22Rv1 (cell line): ENCODE measurements at regions not wholly inside any gene's neighbourhood (a gene's known extent, or its start where the extent isn't known, plus 50 kb on each side); places are given as distances from the start of the nearest gene placed in this dataset.

Experiments
- H3K27ac ChIP-seq: fragments of 450-650 bp; 2 replicates; pipeline ENCODE4 v1.5.1; 2017
- CTCF ChIP-seq: fragments of 450-650 bp; IDR thresholded peaks from 2 replicates; pipeline ENCODE4 v1.5.1; 2017; ENCODE audit warnings: mild to moderate bottlenecking
- ZFX ChIP-seq: fragments of 450-650 bp; IDR thresholded peaks from 2 replicates; pipeline ENCODE4 v1.6.1; 2017; ENCODE audit warnings: antibody characterized with exemption, borderline replicate concordance

GRCh38 chr16:86039606-86040005, 140.6 kb downstream of the IRF8 start:
- TF ChIP-seq CTCF (no peak), ZFX (no peak)
- H3K27ac ChIP-seq = no peak overlapping the region

- no peak for TF ChIP-seq ZFX
- TF ChIP-seq CTCF = no peak
- no peak overlapping the region for H3K27ac ChIP-seq
Observed at GRCh38 chr16:86040496-86040895, 141.5 kb downstream of the IRF8 start.

- no peak overlapping the region for H3K27ac ChIP-seq
- TF ChIP-seq CTCF (no peak), ZFX (no peak)
Observed at GRCh38 chr16:86041215-86041614, 142.3 kb downstream of the IRF8 start.

GRCh38 chr16:86041807-86042206, 142.8 kb downstream of the IRF8 start:
- H3K27ac ChIP-seq = no peak overlapping the region
- TF ChIP-seq ZFX = no peak
- no peak for TF ChIP-seq CTCF

- TF ChIP-seq ZFX (no peak), CTCF (no peak)
- no peak overlapping the region for H3K27ac ChIP-seq
Observed at GRCh38 chr16:86042393-86042792, 143.4 kb downstream of the IRF8 start.

GRCh38 chr16:86042996-86043725, 144.2 kb downstream of the IRF8 start:
- no peak overlapping the region for H3K27ac ChIP-seq
- TF ChIP-seq CTCF (no peak), ZFX (no peak)

GRCh38 chr16:86044241-86044671, 145.3 kb downstream of the IRF8 start:
- no peak overlapping the region for H3K27ac ChIP-seq
- TF ChIP-seq ZFX = no peak
- TF ChIP-seq CTCF = peak; percentile 60
